Transverse colon (tissue), 4 donors: ENCODE measurements at regions not wholly inside any gene's neighbourhood (a gene's known extent, or its start where the extent isn't known, plus 50 kb on each side); places are given as distances from the start of the nearest gene placed in this dataset.

ENCODE experiments used
- DNase-seq: peaks from one replicate; pipeline ENCODE4 v3.0.0-alpha.2; 2019
- H3K27ac ChIP-seq, 4 donors: fragments of 200-600 bp; sonication (generic); 2 replicates each; pipeline ENCODE4 v1.5.1; 2016 to 2018; ENCODE audit warnings: inconsistent platforms in 4 of 4
- H3K27me3 ChIP-seq: fragments of 200-600 bp; sonication (generic); 2 replicates; pipeline ENCODE4 v1.5.1; 2017; ENCODE audit warnings: inconsistent platforms
- H3K36me3 ChIP-seq, 4 donors: fragments of 200-600 bp; sonication (generic); 2 replicates each; pipeline ENCODE4 v1.5.1; 2017 to 2019; ENCODE audit warnings: inconsistent platforms in 4 of 4
- H3K4me1 ChIP-seq, 4 donors: fragments of 200-600 bp; sonication (generic); 2 replicates each; pipeline ENCODE4 v1.5.1; 2017 to 2020; ENCODE audit warnings: inconsistent platforms in 4 of 4
- H3K4me3 ChIP-seq, 4 donors: fragments of 200-600 bp; sonication (generic); 1 replicate in 1 of 4; 2 replicates in 3 of 4; pipeline versions ENCODE4 v1.5.1 to v1.6.1; 2017 to 2019; ENCODE audit warnings: inconsistent platforms in 4 of 4
- H3K9me3 ChIP-seq, 2 donors: fragments of 200-600 bp; sonication (generic); 2 replicates each; pipeline ENCODE4 v1.5.1; 2017 to 2019; ENCODE audit warnings: inconsistent platforms in 2 of 2
- EP300 ChIP-seq: sonication (generic); formaldehyde crosslinking; IDR thresholded peaks from one replicate; pipeline ENCODE4 v1.6.1; 2017; ENCODE audit warnings: antibody characterized with exemption, low read depth
- POLR2A ChIP-seq: fragments of 450-650 bp; IDR thresholded peaks from one replicate; pipeline ENCODE4 v1.6.1; 2016; ENCODE audit warnings: antibody characterized with exemption, mild to moderate bottlenecking, moderate library complexity
- POLR2AphosphoS5 ChIP-seq, 3 donors: sonication (generic); formaldehyde crosslinking; IDR thresholded peaks; one replicate each; pipeline ENCODE4 v1.6.1; 2016; ENCODE audit warnings: antibody characterized with exemption in 3 of 3
- WGBS, 2 donors: methylation state at CpG; one replicate each; pipeline ENCODE4 v1.1.5; 2018; ENCODE audit warnings: low coverage in 1 of 2; 5-methylcytosine and 5-hydroxymethylcytosine counted together
- in situ Hi-C, 4 donors: fragments of 200-750 bp; cut with MboI; loops; one replicate each; pipeline versions ENCODE4 v1.15.0 to v1.15.1; 2017; ENCODE audit warnings: low sequenced_read_pairs in 3 of 4, low pct_ligation_motif_present in 1 of 4, low pct_unique_long_range_greater_than_20kb in 1 of 4
- intact Hi-C: fragments of 100-400 bp; cut with DNase I; formaldehyde crosslinking; loops from one replicate; pipeline ENCODE4 v1.15.1; 2023; ENCODE audit warnings: low total_unique reads
- TF ChIP-seq, protein P1 (sequence below), 5 experiments: fragments of 200-600 bp in 3 of 5; fragments of 450-650 bp in 2 of 5; sonication (generic) in 3 of 5; IDR thresholded peaks; 1 replicate in 2 of 5; 2 replicates in 3 of 5; pipeline ENCODE4 v1.5.1; 2016 to 2017; ENCODE audit warnings: antibody characterized with exemption in 5 of 5, inconsistent platforms in 3 of 5, mild to moderate bottlenecking in 2 of 5, moderate library complexity in 1 of 5

DNA sequence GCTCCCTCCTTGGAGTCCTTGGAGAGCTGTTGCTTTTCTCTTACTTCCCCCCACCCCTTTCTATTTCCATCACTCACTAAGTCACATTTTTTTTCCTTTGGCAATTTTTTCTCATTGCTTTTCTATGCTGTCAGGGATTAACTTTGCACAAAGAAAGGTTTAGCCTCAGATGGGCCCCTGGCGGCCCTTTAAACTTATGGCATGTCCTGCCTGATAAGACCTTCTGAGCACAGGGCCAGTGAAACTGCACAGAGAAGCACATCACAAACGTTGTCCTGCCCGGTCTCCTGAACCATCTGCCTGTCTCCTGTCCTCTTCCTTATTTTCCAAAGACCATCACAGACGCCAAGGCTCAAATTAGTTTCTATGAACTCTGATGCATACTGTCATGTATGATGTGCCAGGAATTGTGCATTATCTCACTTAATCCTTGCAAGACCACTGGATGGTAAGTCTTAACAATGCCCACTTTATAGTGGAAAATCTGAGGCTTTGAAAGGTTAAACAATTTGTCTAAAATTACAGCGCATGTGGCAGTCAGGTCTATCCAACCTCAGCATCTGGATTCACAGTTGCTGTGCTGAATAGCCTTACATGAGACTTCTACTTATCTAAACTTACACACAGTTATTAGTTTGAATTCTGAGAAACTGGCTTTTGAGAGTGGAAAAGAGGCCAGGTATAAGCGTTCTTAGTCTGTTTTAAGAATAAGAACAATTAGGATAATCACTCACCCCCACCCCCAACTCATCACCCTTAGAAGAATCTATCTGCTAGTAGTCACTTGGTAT, 648.1 kb downstream of the NTRK3 start:
- TF ChIP-seq EP300, result no peak
- TF ChIP-seq, protein P1, sequence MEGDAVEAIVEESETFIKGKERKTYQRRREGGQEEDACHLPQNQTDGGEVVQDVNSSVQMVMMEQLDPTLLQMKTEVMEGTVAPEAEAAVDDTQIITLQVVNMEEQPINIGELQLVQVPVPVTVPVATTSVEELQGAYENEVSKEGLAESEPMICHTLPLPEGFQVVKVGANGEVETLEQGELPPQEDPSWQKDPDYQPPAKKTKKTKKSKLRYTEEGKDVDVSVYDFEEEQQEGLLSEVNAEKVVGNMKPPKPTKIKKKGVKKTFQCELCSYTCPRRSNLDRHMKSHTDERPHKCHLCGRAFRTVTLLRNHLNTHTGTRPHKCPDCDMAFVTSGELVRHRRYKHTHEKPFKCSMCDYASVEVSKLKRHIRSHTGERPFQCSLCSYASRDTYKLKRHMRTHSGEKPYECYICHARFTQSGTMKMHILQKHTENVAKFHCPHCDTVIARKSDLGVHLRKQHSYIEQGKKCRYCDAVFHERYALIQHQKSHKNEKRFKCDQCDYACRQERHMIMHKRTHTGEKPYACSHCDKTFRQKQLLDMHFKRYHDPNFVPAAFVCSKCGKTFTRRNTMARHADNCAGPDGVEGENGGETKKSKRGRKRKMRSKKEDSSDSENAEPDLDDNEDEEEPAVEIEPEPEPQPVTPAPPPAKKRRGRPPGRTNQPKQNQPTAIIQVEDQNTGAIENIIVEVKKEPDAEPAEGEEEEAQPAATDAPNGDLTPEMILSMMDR (IDR thresholded peaks at IDR 0.05), result no peak
- TF ChIP-seq POLR2A, result no peak
- TF ChIP-seq POLR2AphosphoS5 (IDR thresholded peaks at IDR 0.05), result no peak
- DNase-seq, result no peak
- Histone ChIP-seq H3K27ac (no peak overlapping the region), H3K4me3 (no peak overlapping the region), H3K36me3 (no peaks in the 10 kb centered on the region), H3K4me1 (peaks cover 0 to 6% (median 0%) of the 10 kb centered on the region in 4 donors), H3K9me3 (no peaks in the 10 kb centered on the region), H3K27me3 (no peaks in the 10 kb centered on the region)
- 67 to 85% methylated on average over 6 of the region's 6 CpGs for WGBS, 2 donors
- in situ Hi-C loops, result no loop called here
- intact Hi-C loops, result no loop called here

DNA sequence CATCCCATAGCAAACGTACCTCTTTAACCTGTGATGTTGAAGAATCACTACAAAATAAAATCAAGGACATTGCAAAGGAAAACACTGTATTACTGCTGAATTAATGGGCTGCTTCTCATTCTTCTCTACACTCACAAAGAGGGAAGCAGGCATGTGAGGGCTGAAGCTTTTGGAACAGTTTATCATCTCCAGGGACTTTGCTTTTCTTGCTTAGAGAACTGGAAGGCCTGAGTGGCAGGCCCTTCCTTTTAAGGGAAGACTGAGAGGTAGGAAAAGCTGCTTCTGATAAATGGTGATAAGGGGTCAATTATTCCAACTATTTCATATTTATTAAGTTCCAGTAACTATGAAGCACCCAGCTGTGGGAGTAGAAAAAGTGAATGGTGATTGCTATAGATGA, 649.6 kb downstream of the NTRK3 start:
- intact Hi-C loops, result no loop called here
- in situ Hi-C loops, result no loop called here

DNA sequence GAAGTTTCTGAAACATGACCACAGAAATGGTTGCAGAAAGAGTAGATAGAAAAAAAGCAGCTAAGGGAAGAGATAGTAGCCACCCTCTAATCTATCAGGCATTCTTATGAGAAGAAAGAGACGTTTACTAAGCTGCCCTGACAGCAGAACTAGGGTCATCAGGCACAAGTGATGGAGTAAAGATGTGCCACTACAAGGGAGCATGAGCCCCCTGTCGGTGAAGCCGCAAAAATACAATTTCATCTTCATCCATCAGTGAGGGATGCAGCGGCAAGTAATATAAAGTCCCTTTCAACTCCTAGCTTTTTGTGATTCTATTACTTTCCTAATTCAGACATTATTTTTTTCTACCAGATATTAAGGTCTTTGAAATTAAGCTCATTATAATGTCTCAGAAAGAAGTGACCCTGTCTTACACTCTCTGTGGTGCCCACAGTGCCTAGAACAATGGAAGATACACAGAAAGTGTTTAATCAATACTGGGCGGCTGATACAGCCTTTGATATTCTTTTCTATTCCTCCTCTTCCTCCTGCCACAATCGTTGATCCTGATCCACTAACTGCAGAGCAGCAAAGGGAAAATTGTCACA, 651.6 kb downstream of the NTRK3 start:
- 30 to 45% methylated on average over 5 to 6 of the region's 6 CpGs for WGBS, 2 donors
- in situ Hi-C loops, result no loop called here
- TF ChIP-seq, protein P1 (IDR thresholded peaks at IDR 0.05), result peak in 4 of 5 experiments; percentile 11 to 42 (median 20)
- no peak for TF ChIP-seq POLR2AphosphoS5 (IDR thresholded peaks at IDR 0.05)
- intact Hi-C loops, result no loop called here
- no peaks in the 10 kb centered on the region for H3K27me3 ChIP-seq
- no peak overlapping the region for H3K4me3 ChIP-seq
- no peak for DNase-seq
- H3K36me3 ChIP-seq, result no peaks in the 10 kb centered on the region
- H3K9me3 ChIP-seq, result no peaks in the 10 kb centered on the region
- no peak overlapping the region for H3K27ac ChIP-seq
- H3K4me1 ChIP-seq, result peaks cover 0 to 6% (median 0%) of the 10 kb centered on the region in 4 donors

More for the DNA sequence above, 649.6 kb downstream of the NTRK3 start:
- peaks cover 0 to 6% (median 0%) of the 10 kb centered on the region in 4 donors for H3K4me1 ChIP-seq
- no peaks in the 10 kb centered on the region for H3K27me3 ChIP-seq
- H3K27ac ChIP-seq, result no peak overlapping the region
- DNase-seq, result no peak
- H3K4me3 ChIP-seq, result no peak overlapping the region
- no peaks in the 10 kb centered on the region for H3K36me3 ChIP-seq
- H3K9me3 ChIP-seq, result no peaks in the 10 kb centered on the region
- TF ChIP-seq EP300, result no peak
- no peak for TF ChIP-seq POLR2AphosphoS5 (IDR thresholded peaks at IDR 0.05)
- TF ChIP-seq, protein P1 (IDR thresholded peaks at IDR 0.05), result no peak
- TF ChIP-seq POLR2A, result no peak
- WGBS, 2 donors, result 71 to 88% methylated on average over 1 of the region's 1 CpG

DNA sequence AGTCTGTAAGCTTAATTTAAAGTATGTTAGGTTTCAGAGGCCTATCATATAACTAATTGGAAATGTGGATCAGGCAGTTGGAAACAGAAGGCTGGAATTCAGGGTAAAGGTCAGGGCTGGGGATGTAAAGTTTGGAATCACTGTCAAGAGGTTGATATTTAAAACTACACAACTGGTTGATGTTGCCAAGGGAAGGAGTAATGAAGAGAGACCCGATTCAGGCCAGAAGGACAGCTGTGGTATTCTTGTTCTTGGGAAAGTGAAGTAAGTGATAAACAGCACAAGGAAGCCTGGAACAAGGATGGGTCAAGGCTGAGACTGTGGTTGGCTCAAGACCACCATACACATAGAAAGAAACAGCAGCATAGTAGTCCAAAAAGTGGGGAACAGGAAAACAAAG, 654.2 kb downstream of the NTRK3 start:
- Histone ChIP-seq H3K27me3 (no peaks in the 10 kb centered on the region), H3K9me3 (no peaks in the 10 kb centered on the region), H3K36me3 (no peaks in the 10 kb centered on the region), H3K27ac (no peak overlapping the region), H3K4me3 (no peak overlapping the region), H3K4me1 (no peaks in the 10 kb centered on the region)
- in situ Hi-C loops, result no loop called here
- no peak for TF ChIP-seq POLR2A
- no peak for TF ChIP-seq POLR2AphosphoS5 (IDR thresholded peaks at IDR 0.05)
- TF ChIP-seq EP300, result no peak
- TF ChIP-seq, protein P1 (IDR thresholded peaks at IDR 0.05), result no peak
- intact Hi-C loops, result no loop called here
- no peak for DNase-seq
- WGBS, 2 donors, result 57 to 63% methylated on average over 1 of the region's 1 CpG
